ENCODE measurements at regions not wholly inside any gene's neighbourhood (a gene's known extent, or its start where the extent isn't known, plus 50 kb on each side); places are given as distances from the start of the nearest gene placed in this dataset.

DNA sequence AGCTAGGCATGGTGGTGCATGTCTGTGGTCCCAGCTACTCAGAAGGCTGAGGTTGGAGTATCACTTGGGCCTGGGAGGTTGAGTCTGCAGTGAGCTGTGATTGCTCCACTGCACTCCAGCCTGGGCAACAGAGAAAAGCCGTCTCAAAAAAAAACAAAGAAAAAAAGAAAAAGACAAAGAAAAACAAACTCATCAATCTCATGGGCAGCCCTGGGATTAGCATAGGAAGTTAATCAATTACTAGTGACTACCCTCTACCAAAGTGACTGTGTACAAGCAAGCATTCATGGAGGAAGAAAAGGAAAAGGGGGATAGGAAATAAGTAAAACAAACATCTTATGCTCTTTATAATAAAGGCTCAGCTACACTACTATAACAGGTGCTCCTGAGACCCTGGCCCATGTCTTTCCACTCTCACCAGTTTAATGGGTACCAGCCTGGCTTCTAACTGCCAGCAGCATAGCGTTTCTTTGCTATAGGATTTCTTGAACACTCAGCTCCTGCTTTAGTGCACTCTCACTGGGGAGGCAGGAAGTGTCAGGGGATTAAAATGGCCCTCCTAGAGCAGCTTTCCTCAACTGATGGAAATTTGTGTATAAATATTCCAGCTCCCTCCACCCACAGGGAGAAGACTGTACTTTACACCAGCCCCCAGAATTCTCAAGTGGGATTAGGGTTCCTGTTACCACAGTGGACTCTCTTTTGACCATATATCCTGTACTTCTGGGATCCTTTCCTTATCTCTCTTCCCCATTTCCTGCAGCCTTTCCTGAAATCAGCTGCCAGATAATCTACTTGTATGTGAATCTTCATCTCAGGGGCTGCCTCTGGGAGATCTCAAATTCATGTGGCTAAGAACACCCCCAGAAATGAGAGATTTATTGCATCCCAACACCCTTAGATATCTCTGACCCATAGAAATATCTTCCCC is 91.3 kb upstream of the GLS start:
- TF ChIP-seq, protein P1, sequence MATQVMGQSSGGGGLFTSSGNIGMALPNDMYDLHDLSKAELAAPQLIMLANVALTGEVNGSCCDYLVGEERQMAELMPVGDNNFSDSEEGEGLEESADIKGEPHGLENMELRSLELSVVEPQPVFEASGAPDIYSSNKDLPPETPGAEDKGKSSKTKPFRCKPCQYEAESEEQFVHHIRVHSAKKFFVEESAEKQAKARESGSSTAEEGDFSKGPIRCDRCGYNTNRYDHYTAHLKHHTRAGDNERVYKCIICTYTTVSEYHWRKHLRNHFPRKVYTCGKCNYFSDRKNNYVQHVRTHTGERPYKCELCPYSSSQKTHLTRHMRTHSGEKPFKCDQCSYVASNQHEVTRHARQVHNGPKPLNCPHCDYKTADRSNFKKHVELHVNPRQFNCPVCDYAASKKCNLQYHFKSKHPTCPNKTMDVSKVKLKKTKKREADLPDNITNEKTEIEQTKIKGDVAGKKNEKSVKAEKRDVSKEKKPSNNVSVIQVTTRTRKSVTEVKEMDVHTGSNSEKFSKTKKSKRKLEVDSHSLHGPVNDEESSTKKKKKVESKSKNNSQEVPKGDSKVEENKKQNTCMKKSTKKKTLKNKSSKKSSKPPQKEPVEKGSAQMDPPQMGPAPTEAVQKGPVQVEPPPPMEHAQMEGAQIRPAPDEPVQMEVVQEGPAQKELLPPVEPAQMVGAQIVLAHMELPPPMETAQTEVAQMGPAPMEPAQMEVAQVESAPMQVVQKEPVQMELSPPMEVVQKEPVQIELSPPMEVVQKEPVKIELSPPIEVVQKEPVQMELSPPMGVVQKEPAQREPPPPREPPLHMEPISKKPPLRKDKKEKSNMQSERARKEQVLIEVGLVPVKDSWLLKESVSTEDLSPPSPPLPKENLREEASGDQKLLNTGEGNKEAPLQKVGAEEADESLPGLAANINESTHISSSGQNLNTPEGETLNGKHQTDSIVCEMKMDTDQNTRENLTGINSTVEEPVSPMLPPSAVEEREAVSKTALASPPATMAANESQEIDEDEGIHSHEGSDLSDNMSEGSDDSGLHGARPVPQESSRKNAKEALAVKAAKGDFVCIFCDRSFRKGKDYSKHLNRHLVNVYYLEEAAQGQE (IDR thresholded peaks at IDR 0.05; ENCODE audit: insufficient replicate concordance, low read depth): no peak
- TF ChIP-seq, protein P2, sequence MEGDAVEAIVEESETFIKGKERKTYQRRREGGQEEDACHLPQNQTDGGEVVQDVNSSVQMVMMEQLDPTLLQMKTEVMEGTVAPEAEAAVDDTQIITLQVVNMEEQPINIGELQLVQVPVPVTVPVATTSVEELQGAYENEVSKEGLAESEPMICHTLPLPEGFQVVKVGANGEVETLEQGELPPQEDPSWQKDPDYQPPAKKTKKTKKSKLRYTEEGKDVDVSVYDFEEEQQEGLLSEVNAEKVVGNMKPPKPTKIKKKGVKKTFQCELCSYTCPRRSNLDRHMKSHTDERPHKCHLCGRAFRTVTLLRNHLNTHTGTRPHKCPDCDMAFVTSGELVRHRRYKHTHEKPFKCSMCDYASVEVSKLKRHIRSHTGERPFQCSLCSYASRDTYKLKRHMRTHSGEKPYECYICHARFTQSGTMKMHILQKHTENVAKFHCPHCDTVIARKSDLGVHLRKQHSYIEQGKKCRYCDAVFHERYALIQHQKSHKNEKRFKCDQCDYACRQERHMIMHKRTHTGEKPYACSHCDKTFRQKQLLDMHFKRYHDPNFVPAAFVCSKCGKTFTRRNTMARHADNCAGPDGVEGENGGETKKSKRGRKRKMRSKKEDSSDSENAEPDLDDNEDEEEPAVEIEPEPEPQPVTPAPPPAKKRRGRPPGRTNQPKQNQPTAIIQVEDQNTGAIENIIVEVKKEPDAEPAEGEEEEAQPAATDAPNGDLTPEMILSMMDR (IDR thresholded peaks at IDR 0.05; ENCODE audit: insufficient read depth, low read length): no peak

All from HL-60 (cell line).